Endothelial cell (in vitro differentiated cells): ENCODE measurements at regions not wholly inside any gene's neighbourhood (a gene's known extent, or its start where the extent isn't known, plus 50 kb on each side); places are given as distances from the start of the nearest gene placed in this dataset.

Experiments
- DNase-seq: peaks from one replicate; pipeline ENCODE4 v3.0.0; 2021; ENCODE audit warnings: low spot score
- H3K27ac Mint-ChIP-seq: one replicate; pipeline ENCODE4 v1.8.0; 2021; ENCODE audit warnings: mixed read lengths, inconsistent platforms; ENCODE audit not compliant: unreplicated experiment
- H3K27me3 Mint-ChIP-seq: one replicate; pipeline ENCODE4 v1.8.0; 2021; ENCODE audit warnings: mild to moderate bottlenecking, moderate library complexity, mixed read lengths, inconsistent platforms; ENCODE audit not compliant: unreplicated experiment
- H3K36me3 Mint-ChIP-seq: one replicate; pipeline ENCODE4 v1.8.0; 2021; ENCODE audit warnings: mild to moderate bottlenecking, low read depth, mixed read lengths, inconsistent platforms; ENCODE audit not compliant: unreplicated experiment
- H3K4me1 Mint-ChIP-seq: one replicate; pipeline ENCODE4 v1.8.0; 2021; ENCODE audit warnings: mild to moderate bottlenecking, mixed read lengths, inconsistent platforms; ENCODE audit not compliant: unreplicated experiment
- H3K4me3 Mint-ChIP-seq: one replicate; pipeline ENCODE4 v1.8.0; 2021; ENCODE audit warnings: mild to moderate bottlenecking, mixed read lengths, inconsistent platforms; ENCODE audit not compliant: unreplicated experiment
- H3K9me3 Mint-ChIP-seq: one replicate; pipeline ENCODE4 v1.8.0; 2021; ENCODE audit warnings: mixed read lengths, inconsistent platforms; ENCODE audit not compliant: unreplicated experiment
- TF ChIP-seq, protein P1 (sequence below): fragments of 200-600 bp; sonication (generic); IDR thresholded peaks from one replicate; pipeline ENCODE4 v1.5.0; 2021; ENCODE audit warnings: antibody characterized with exemption; ENCODE audit not compliant: unreplicated experiment

DNA sequence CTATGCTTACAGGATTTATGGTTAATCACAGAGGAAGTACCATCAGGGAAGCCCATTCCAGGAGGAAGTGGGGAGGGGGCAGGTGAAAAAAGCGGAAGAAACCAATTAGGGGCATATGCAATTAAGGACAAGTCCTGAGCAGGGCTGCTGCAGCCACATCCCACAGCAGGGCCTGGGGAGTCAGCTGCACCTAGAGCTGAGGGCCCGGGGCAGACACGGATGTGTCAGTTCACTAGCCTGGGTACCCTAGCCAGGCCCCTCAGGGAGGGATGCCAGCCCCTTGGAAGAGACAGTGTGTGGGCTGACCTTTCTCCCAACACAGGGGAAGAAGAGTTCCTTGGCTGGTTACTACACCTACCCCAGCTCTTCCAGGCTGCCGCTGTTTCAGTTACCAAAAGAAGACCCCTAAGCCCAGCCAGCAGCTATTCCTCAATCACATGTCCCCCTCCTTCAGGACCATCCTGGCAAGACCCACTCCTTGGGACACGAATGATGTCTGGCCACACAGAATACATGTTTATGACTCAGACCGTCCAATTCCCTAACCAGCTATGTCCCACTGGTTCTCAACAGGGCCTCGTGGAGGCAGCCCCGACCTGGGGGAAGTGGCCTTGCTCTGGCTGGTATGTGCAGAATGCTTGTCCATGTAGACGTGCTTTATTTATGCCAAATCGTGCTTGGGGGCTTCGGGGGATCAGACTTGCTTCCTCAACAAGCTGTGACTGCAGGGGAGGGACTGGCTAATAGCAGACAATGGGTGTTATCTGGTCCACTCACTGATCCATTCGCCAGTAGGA is 133.7 kb upstream of the RTL1 start:
- no peaks in the 10 kb centered on the region for H3K9me3 Mint-ChIP-seq
- peaks cover 2% of the 10 kb centered on the region for H3K27me3 Mint-ChIP-seq
- no peaks in the 10 kb centered on the region for H3K4me1 Mint-ChIP-seq
- TF ChIP-seq, protein P1, sequence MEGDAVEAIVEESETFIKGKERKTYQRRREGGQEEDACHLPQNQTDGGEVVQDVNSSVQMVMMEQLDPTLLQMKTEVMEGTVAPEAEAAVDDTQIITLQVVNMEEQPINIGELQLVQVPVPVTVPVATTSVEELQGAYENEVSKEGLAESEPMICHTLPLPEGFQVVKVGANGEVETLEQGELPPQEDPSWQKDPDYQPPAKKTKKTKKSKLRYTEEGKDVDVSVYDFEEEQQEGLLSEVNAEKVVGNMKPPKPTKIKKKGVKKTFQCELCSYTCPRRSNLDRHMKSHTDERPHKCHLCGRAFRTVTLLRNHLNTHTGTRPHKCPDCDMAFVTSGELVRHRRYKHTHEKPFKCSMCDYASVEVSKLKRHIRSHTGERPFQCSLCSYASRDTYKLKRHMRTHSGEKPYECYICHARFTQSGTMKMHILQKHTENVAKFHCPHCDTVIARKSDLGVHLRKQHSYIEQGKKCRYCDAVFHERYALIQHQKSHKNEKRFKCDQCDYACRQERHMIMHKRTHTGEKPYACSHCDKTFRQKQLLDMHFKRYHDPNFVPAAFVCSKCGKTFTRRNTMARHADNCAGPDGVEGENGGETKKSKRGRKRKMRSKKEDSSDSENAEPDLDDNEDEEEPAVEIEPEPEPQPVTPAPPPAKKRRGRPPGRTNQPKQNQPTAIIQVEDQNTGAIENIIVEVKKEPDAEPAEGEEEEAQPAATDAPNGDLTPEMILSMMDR: no peak
- no peak overlapping the region for H3K4me3 Mint-ChIP-seq
- no peak for DNase-seq
- no peaks in the 10 kb centered on the region for H3K36me3 Mint-ChIP-seq
- H3K27ac Mint-ChIP-seq: no peak overlapping the region

DNA sequence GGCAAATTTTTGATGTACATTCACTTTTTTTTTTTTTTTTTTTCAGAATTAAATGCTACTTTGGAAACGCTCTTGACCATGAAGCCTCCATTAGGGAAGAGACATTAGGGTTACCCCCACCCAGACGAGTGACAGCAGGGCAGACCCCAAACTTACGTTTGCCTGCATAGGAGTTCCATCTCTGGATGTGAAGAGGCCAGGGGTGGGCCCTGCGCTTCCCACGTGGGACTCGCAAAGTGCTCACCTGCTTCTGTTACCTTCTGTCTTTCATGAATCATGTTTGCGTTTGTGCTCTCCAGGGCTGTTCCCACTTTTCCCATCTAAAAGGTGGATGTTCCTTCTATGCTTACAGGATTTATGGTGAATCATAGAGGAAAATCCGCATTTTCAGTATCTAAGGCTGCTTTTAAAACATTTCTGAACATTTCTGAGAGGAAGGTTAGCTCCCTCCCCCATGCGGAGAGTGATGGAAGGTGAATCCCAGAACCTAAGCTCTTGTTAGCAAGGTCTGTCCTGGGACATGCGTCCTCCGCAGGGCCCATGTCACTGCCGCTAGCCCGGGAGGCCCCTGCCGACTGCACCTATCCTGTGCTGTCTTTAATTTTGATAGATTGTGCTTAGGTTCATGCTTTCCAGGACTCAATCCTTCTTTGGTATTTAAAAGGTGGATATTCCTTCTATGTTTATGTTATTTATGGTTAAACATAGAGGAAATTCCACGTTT is 135.7 kb upstream of the RTL1 start:
- TF ChIP-seq, protein P1: no peak
- H3K9me3 Mint-ChIP-seq: no peaks in the 10 kb centered on the region

DNA sequence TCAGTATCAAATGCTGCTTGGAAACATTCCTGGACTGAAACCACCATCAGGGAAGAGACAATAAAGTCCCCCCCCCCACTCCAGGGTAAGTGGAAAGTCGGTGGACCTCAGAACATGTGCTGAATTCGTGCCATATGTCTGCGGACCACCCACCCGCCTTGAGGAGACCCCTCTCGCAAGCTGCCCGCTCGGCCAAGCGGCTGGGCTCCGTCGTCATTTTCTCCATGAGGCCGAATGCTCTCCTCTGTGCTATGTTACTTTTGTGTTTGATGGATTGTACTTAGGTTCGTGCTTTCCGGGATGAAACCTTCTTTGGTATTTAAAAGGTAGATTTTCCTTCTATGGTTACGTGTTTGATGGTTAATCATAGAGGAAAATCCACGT is 136.2 kb upstream of the RTL1 start:
- H3K27ac Mint-ChIP-seq: no peak overlapping the region
- no peak overlapping the region for H3K4me3 Mint-ChIP-seq
- no peaks in the 10 kb centered on the region for H3K36me3 Mint-ChIP-seq
- H3K27me3 Mint-ChIP-seq: peaks cover 4% of the 10 kb centered on the region
- no peaks in the 10 kb centered on the region for H3K9me3 Mint-ChIP-seq
- H3K4me1 Mint-ChIP-seq: no peaks in the 10 kb centered on the region
- DNase-seq: no peak
- TF ChIP-seq, protein P1: no peak

More for the DNA sequence above, 135.7 kb upstream of the RTL1 start:
- Mint-ChIP-seq H3K36me3 (no peaks in the 10 kb centered on the region), H3K4me3 (no peak overlapping the region), H3K27ac (no peak overlapping the region), H3K27me3 (peaks cover 2% of the 10 kb centered on the region), H3K4me1 (no peaks in the 10 kb centered on the region)
- DNase-seq: no peak

DNA sequence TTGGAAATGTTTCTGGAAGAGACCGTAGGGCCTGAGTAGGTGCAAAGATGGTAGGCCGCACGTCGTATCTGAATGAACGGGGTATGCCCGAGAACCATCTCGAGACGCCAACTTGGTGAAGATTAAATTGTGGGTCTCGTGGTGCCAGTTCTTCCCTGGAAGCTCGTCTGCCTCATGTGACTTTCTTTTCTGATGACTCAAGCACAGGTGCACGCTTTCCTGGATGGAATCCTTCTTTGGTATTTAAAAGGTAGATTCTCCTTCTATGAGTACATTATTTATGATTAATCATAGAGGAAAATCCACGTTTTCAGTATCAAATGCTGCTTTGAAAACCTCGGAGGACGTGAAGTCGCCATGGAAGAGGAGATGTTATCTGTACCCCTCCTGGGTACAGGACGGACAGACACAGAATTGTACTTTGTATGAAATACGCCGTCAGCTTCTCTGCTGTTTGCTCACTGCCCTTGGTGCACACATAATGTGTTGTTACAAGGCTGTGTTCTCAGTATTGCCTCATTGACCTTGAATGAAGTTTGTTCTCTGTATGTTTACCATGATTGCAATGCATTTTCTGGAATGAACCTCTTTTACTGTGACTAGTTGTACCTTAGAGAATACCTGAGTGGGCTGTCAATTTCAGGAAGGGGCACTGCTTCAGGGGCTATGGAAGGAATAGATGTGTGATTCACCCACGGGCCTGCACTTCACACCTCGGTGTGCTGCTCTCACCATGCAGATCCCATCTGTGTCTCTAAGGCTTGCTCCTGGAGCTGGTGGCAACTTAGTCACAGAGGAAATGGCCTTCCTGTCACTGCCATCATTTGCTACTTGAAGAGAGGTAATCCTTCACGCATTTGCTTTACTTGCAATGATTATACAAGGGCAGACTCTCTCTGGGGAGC is 137.3 kb upstream of the RTL1 start:
- Mint-ChIP-seq H3K4me1 (no peaks in the 10 kb centered on the region), H3K27ac (no peak overlapping the region), H3K4me3 (no peak overlapping the region), H3K9me3 (no peaks in the 10 kb centered on the region), H3K36me3 (no peaks in the 10 kb centered on the region), H3K27me3 (peaks cover 4% of the 10 kb centered on the region)
- TF ChIP-seq, protein P1: no peak
- DNase-seq: no peak
